HG02870 (cell line): ENCODE measurements at regions not wholly inside any gene's neighbourhood (a gene's known extent, or its start where the extent isn't known, plus 50 kb on each side); places are given as distances from the start of the nearest gene placed in this dataset.
"Not testable (repeated sequence)": the region's sequence is repeated elsewhere in the genome, so short reads cannot be mapped to it uniquely, and the experiment has no call there.

Source experiments
- ATAC-seq: cut with Tn5 transposase; IDR thresholded peaks from one replicate; pipeline ENCODE4 v1.9.1; 2021; ENCODE audit warnings: mild to moderate bottlenecking, moderate library complexity; ENCODE audit not compliant: unreplicated experiment

DNA sequence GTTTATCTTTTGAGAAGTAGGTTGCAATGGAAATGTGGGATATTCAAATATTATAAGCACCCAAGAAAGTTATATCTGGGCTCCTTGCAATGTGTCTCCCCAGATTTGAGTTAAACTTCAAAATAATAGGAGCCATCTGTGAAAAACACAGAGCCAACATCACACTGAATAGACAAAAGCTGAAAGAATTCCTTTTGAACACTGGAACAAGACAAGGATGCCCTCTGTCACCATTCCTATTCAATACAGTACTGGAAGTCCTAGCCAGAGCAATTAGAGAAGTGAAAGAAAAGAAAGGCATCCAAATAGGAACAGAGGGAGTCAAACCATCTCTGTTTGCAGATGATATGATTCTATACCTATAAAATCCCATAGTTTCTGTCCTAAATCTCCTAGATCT, 114.3 kb upstream of the IL1RAPL1 start:
- ATAC-seq: no peak

DNA sequence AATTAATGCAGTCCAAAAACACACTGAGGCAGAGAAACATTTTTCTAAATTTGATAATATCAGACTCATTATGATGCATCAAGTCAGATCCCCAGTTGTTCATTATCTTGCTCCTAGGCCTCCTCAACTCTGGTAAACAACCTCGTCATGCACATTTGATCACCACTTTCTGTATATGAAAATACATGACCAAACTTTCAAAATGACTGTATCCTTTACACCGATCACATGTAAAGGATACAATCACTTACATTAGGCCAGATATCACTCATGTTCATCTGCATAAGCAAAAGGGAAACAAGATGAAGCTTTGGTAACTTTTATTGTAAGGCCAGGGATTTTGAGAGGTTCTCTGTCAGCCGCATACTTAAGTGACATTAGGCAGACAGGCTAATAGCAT, 99.4 kb upstream of the IL1RAPL1 start:
- ATAC-seq: peak; percentile 71

DNA sequence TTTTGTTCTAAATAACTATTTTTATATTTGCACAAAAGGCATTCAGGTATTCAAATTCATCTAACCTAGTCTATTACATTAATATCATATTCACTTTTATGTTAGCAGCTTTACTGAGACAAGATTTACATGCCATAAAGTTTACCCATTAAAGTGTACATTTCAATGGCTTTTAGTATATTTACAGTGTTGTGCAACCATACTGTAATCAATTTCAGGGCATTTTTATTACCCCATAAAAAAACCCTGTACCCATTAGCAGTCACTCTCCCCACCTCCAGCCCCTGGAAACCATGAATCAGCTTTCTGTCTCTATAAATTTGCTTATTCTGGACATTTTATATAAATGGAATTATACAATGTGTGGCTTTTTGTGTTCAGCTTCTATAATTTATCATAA, 95.9 kb upstream of the IL1RAPL1 start:
- ATAC-seq: no peak

DNA sequence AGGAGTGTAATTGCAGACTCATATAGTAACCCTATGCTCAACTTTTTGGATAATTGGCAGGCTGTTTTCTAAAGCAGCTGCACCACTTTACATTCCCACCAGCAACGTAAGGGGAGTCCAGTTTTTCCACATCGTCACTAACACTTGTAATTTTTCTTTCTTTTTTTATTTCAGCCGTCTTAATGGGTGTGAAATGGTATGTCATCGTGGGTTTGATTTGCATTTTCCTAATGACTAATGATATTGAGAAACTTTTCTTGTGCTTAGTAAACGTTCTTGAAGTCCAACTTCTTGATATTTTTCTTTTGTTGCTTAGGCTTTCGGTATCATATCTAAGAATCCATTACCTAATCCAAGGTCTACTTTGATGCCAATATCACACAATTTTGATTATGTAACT, 95.3 kb upstream of the IL1RAPL1 start:
- no peak for ATAC-seq

DNA sequence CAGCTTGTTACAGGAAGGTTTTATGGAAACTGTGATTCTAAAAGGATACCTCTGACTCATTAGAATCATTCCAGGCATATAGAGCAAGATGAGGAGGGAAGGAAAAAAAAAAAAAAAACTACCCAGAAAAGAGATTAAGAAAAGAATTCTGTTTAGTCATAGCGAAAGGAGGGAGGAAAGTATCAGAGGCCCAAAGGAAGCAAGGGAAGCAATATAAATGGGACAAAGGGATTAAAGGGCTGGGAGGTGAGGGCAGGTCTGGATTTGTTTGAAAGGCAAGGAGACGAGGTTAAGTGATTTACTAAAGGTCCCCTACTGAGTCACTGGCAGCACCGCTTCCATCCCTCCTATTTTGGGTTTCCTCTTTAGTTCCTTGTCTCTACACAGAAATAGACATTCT, 88.6 kb upstream of the IL1RAPL1 start:
- ATAC-seq: no peak

DNA sequence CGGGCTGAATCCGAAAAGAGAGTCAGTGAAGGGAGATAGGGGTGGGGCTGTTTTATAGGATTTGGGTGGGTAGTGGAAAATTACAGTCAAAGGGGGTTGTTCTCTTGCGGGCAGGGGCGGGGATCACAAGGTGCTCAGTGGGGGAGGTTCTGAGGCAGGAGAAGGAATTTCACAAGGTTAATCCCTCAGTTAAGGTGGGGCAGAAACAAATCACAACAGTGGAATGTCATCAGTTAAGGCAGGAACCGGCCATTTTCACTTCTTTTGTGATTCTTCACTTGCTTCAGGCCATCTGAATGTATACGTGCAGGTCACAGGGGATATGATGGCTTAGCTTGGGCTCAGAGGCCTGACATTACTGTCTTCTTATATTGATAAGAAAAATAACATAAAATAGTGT, 84.6 kb upstream of the IL1RAPL1 start:
- ATAC-seq: not testable (repeated sequence)

DNA sequence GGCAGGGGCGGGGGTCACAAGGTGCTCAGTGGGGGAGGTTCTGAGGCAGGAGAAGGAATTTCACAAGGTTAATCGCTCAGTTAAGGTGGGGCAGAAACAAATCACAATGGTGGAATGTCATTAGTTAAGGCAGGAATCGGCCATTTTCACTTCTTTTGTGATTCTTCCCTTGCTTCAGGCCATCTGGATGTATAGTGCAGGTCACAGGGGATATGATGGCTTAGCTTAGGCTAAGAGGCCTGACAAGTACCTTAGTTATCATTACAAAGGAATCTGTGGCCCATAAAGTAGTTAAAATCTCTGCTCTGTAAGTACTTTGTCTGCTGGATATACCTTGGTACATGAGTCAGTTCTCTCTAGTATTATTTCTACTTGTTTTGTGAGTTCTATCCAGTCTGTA, 79.6 kb upstream of the IL1RAPL1 start:
- not testable (repeated sequence) for ATAC-seq

DNA sequence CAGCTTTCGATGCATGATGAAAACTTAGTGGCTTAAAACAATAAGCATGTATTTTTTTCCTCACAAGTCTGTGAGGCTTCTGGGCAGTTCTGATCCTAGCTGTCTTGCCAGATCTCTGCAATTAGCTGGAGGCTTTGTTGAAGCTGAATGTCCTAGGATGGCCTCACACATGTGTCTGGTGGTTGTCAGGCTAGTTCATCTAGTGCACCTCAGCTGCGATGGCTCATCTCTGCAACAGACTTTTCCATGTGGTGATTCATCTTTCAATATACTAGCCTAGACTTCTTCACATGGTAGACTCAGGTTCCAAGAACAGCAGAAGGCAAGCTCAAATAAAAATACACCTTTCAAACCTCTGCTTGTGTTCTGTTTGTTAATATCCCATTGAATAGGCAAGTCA, 66.5 kb upstream of the IL1RAPL1 start:
- ATAC-seq: no peak

DNA sequence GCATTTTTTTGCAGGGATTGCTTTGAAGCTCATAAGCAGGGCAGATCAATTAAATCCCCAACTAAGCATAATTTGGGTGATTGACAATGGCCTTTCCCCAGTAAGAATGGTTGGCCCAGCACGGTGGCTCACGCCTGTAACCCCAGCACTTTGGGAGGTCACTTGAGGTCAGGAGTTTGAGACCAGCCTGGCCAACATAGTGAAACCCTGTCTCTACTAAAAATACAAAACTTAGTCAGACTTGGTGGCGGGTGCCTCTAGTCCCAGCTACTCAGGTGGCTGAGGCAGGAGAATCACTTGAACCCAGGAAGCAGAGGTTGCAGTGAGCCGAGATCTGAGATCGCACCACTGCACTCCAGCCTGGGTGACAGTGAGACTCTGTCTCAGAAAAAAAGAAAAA, 58.9 kb upstream of the IL1RAPL1 start:
- ATAC-seq: not testable (repeated sequence)
